A673 (cell line): ENCODE measurements at regions not wholly inside any gene's neighbourhood (a gene's known extent, or its start where the extent isn't known, plus 50 kb on each side); places are given as distances from the start of the nearest gene placed in this dataset.

Experiments
- BruUV-seq: library from RNA; stranded (reverse); fragments of 400-500 nt; replicated peaks from 2 replicates; lab custom pipeline; 2021; lab: Mats Ljungman, UMichigan
- CTCF ChIA-PET: fragments of 300-600 bp; sonication (Branson Sonifier 250); formaldehyde crosslinking; loops from one replicate; lab custom pipeline; 2022; ENCODE audit warnings: antibody characterized with exemption; lab: Charles Lee
- POLR2A ChIA-PET: fragments of 300-600 bp; sonication (Branson Sonifier 250); formaldehyde crosslinking; loops from one replicate; lab custom pipeline; 2022; ENCODE audit warnings: antibody characterized with exemption; ENCODE audit not compliant: low non-redundant PET; lab: Charles Lee
- DNase-seq: peaks from one replicate; pipeline ENCODE4 v3.0.0-alpha.2; 2015; ENCODE audit warnings: low spot score
- H3K27ac ChIP-seq: fragments of 200-600 bp; sonication (generic); 2 replicates; pipeline ENCODE4 v1.5.1; 2016; ENCODE audit warnings: mixed run types, low read depth, mild to moderate bottlenecking, mixed read lengths, antibody characterized with exemption, low read length; ENCODE audit not compliant: poor library complexity, severe bottlenecking
- H3K27me3 ChIP-seq: fragments of 200-600 bp; sonication (generic); replicated peaks from 2 replicates; pipeline ENCODE4 v1.6.1; 2017; ENCODE audit warnings: mixed run types, low read depth, mild to moderate bottlenecking, mixed read lengths, antibody characterized with exemption, low read length; ENCODE audit not compliant: insufficient read depth, poor library complexity
- H3K36me3 ChIP-seq: fragments of 200-600 bp; sonication (generic); 2 replicates; pipeline ENCODE4 v1.6.1; 2016; ENCODE audit warnings: mixed run types, mild to moderate bottlenecking, mixed read lengths, antibody characterized with exemption, low read length; ENCODE audit not compliant: insufficient read depth, poor library complexity, severe bottlenecking
- H3K4me1 ChIP-seq: fragments of 200-600 bp; sonication (generic); 2 replicates; pipeline ENCODE4 v1.6.1; 2017; ENCODE audit warnings: mixed run types, mild to moderate bottlenecking, mixed read lengths, antibody characterized with exemption, low read length; ENCODE audit not compliant: insufficient read depth, poor library complexity, severe bottlenecking
- H3K4me3 ChIP-seq: fragments of 200-600 bp; sonication (generic); 2 replicates; pipeline ENCODE4 v1.5.1; 2016; ENCODE audit warnings: low read depth, mixed run types, mild to moderate bottlenecking, mixed read lengths, low read length; ENCODE audit not compliant: poor library complexity, severe bottlenecking
- H3K9me3 ChIP-seq: fragments of 200-600 bp; sonication (generic); 2 replicates; pipeline ENCODE4 v1.6.1; 2016; ENCODE audit warnings: mixed run types, low read depth, mild to moderate bottlenecking, mixed read lengths, antibody characterized with exemption, low read length; ENCODE audit not compliant: poor library complexity, severe bottlenecking
- CTCF ChIP-seq: fragments of 300-800, 200-600 bp; sonication (generic); conservative IDR thresholded peaks from 2 replicates; pipeline ENCODE4 v1.5.1; 2017; ENCODE audit warnings: low read depth, mild to moderate bottlenecking, antibody characterized with exemption, low read length, moderate library complexity, mixed read lengths
- EZH2 ChIP-seq: fragments of 200-600 bp; sonication (generic); IDR thresholded peaks from 2 replicates; pipeline ENCODE4 v1.6.1; 2017; ENCODE audit warnings: borderline replicate concordance, low read depth, mild to moderate bottlenecking, mixed read lengths, antibody characterized with exemption, low read length; ENCODE audit not compliant: poor library complexity, severe bottlenecking
- intact Hi-C: fragments of 100-400 bp; cut with micrococcal nuclease; formaldehyde crosslinking; loops from one replicate; pipeline ENCODE4 v1.10.0; 2022; ENCODE audit not compliant: unreplicated experiment

DNA sequence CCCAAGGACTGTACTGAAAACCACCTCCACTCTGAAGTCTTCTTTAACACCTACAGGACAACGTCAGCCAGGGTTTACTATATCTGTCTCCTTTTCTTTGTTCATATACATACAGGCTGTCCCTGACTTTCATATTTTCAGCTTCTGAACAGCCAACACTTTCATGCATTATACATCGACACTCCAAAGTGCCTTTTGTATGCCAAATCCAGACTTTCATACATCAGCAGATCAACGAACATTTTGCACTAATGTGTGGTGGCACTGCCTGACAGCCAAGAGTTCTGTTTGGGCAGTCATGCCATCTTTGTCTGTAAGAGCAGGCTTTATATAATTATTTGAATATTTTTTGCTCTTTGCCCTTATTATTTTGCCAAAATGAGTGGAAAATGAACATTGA is 487.4 kb downstream of the CETN3 start:
- BruUV-seq = no TSS peak
- intact Hi-C loops = loop anchor here (10.0 kb wide), 1 partner anchor 343 kb away; no protein-coding TSS in a partner anchor
- CTCF ChIA-PET = no interaction called here
- no peaks in the 10 kb centered on the region for H3K4me1 ChIP-seq
- no peak overlapping the region for H3K27ac ChIP-seq
- H3K9me3 ChIP-seq = no peaks in the 10 kb centered on the region
- H3K27me3 ChIP-seq = no peaks in the 10 kb centered on the region
- no peaks in the 10 kb centered on the region for H3K36me3 ChIP-seq
- TF ChIP-seq CTCF (no peak), EZH2 (no peak)
- POLR2A ChIA-PET = no interaction called here
- no peak for DNase-seq
- H3K4me3 ChIP-seq = no peak overlapping the region

- CTCF ChIA-PET = no interaction called here
- no peak overlapping the region for H3K27ac ChIP-seq
- no peaks in the 10 kb centered on the region for H3K4me1 ChIP-seq
- intact Hi-C loops = no loop called here
- no peaks in the 10 kb centered on the region for H3K36me3 ChIP-seq
- H3K4me3 ChIP-seq = no peak overlapping the region
- TF ChIP-seq EZH2 (no peak), CTCF (no peak)
- no peaks in the 10 kb centered on the region for H3K27me3 ChIP-seq
- peaks cover 3% of the 10 kb centered on the region for H3K9me3 ChIP-seq
- POLR2A ChIA-PET = no interaction called here
- DNase-seq = no peak
- BruUV-seq = no TSS peak
Observed at GRCh38 chr5:89917112-89917511, 492.4 kb downstream of the CETN3 start.

DNA sequence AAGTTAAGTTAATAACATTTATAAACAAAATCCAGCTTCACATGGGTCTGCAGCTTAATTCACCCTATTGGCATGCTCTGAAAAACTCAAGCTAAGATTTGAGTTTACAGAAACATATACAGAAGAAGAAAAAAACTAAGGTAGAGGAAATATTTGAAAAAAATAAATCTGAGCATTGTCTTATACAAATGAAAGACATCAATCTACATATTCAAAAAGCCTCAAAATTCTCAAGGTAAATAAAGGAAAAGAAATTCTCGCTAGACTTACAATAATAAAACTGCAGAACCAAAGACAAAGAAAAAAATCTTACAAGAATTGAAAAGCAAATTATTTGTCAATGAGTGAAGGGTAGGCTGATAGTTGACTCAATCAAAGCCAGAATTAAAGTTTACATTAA is 493.4 kb downstream of the CETN3 start:
- no peak for TF ChIP-seq CTCF
- no peak for TF ChIP-seq EZH2
- POLR2A ChIA-PET = no interaction called here
- H3K36me3 ChIP-seq = no peaks in the 10 kb centered on the region
- no peak overlapping the region for H3K27ac ChIP-seq
- CTCF ChIA-PET = no interaction called here
- no peaks in the 10 kb centered on the region for H3K4me1 ChIP-seq
- peaks cover 3% of the 10 kb centered on the region for H3K9me3 ChIP-seq
- no peak overlapping the region for H3K4me3 ChIP-seq
- intact Hi-C loops = no loop called here
- no peaks in the 10 kb centered on the region for H3K27me3 ChIP-seq
- BruUV-seq = no TSS peak
- DNase-seq = no peak
